Mucosa of descending colon (tissue), 3 donors: ENCODE measurements at regions not wholly inside any gene's neighbourhood (a gene's known extent, or its start where the extent isn't known, plus 50 kb on each side); places are given as distances from the start of the nearest gene placed in this dataset.

Experiments used
- ATAC-seq: fragments of 200-7000 bp; cut with Tn5 transposase; one replicate; pipeline ENCODE4 v1.9.1; 2020; ENCODE audit warnings: mild to moderate bottlenecking, moderate library complexity
- DNase-seq, 3 donors: peaks; one replicate each; pipeline ENCODE4 v3.0.0-alpha.2; 2020
- H3K36me3 ChIP-seq: fragments of 200-600 bp; one replicate; pipeline ENCODE4 v1.8.0; 2021; ENCODE audit warnings: low read depth, mild to moderate bottlenecking
- H3K4me1 ChIP-seq: fragments of 200-600 bp; one replicate; pipeline ENCODE4 v1.8.0; 2021; ENCODE audit warnings: low read depth, mild to moderate bottlenecking
- H3K4me3 ChIP-seq: fragments of 200-600 bp; one replicate; pipeline ENCODE4 v1.8.0; 2021; ENCODE audit warnings: mild to moderate bottlenecking
- H3K9me3 ChIP-seq: fragments of 200-600 bp; one replicate; pipeline ENCODE4 v1.8.0; 2021; ENCODE audit warnings: mild to moderate bottlenecking
- intact Hi-C, 2 donors: fragments of 100-400 bp; cut with DNase I in 1 of 2; cut with micrococcal nuclease in 1 of 2; formaldehyde crosslinking; loops; one replicate each; pipeline versions ENCODE4 v1.11.0 to v1.11.1; 2022; cut with DNase I, micrococcal nuclease
- TF ChIP-seq, protein P1 (sequence below): fragments of 200-600 bp; IDR thresholded peaks from one replicate; pipeline ENCODE4 v1.8.0; 2022; ENCODE audit warnings: antibody characterized with exemption, mild to moderate bottlenecking
- donor health status: DM: no; HTN: no; CAD: no; lungs with moderate emphysema.
- donor health status: DM: no; HTN: no; CAD: no.
- donor health status: DM: no; HTN: yes; CAD: no.

DNA sequence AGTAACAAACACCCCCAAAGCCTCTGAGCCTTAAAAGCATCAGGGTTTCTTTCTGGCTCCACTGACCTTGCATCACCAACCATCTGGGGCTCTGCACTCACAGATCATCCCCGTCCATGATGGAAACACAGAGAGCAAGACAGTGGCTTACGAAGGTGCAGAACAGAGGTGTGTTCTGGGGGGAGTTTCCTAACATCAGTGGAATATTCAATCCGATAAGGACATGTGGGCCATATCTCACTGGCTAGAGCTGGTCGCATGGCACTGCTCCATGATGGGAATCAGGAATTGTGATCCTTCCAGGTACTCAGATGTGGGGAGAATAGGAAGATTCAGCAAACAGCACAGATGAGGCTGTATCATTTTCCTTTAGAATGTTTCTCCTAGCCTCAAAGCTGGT, 457.2 kb downstream of the IRS2 start:
- no peak overlapping the region for H3K4me3 ChIP-seq
- TF ChIP-seq, protein P1, sequence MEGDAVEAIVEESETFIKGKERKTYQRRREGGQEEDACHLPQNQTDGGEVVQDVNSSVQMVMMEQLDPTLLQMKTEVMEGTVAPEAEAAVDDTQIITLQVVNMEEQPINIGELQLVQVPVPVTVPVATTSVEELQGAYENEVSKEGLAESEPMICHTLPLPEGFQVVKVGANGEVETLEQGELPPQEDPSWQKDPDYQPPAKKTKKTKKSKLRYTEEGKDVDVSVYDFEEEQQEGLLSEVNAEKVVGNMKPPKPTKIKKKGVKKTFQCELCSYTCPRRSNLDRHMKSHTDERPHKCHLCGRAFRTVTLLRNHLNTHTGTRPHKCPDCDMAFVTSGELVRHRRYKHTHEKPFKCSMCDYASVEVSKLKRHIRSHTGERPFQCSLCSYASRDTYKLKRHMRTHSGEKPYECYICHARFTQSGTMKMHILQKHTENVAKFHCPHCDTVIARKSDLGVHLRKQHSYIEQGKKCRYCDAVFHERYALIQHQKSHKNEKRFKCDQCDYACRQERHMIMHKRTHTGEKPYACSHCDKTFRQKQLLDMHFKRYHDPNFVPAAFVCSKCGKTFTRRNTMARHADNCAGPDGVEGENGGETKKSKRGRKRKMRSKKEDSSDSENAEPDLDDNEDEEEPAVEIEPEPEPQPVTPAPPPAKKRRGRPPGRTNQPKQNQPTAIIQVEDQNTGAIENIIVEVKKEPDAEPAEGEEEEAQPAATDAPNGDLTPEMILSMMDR: no peak
- ATAC-seq: no peak
- peaks cover 7% of the 10 kb centered on the region for H3K4me1 ChIP-seq
- DNase-seq: no peak
- no peaks in the 10 kb centered on the region for H3K36me3 ChIP-seq
- H3K9me3 ChIP-seq: no peaks in the 10 kb centered on the region
- intact Hi-C loops: no loop called here

DNA sequence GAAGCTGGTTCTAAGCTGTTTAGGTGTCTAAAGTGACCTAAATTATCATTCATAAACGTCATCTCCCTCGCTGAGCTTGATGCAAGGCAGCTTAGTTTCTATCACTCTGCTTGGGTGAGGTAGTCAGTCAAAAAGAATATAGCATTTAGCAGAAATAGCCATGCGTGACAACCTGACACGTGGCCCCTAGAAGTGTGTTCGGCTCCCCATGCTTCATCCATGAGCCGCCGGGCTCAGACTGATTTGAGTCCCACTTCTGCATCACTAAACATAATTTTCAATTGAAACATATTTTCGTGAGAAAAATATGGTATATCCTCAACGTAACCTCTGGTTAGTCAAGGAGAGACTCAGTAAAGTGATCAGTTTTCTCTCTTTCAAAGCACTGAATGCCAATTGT, 459.8 kb downstream of the IRS2 start:
- Histone ChIP-seq H3K4me3 (no peak overlapping the region), H3K4me1 (no peaks in the 10 kb centered on the region), H3K36me3 (no peaks in the 10 kb centered on the region), H3K9me3 (no peaks in the 10 kb centered on the region)
- intact Hi-C loops: no loop called here
- TF ChIP-seq, protein P1: no peak
- DNase-seq (no peak), ATAC-seq (no peak)

DNA sequence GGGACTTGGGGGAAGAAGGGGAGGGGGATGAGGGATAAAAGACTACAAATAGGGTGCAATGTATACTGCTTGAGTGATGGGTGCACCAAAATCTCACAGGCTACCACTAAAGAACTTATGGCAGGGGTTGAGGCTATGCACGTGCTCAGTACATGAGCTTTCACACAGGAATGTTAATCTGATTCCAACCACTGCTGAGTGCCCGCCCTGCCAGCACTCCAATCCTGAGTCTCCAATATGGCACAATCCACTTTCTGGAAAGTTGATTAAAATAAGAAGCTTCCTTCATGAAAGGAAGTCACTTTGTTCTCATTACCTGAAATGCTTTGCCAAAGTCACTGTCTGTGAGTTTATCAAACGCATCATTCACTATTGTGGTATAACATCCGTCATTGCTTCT, 463.0 kb downstream of the IRS2 start:
- DNase-seq: no peak
- no peaks in the 10 kb centered on the region for H3K9me3 ChIP-seq

DNA sequence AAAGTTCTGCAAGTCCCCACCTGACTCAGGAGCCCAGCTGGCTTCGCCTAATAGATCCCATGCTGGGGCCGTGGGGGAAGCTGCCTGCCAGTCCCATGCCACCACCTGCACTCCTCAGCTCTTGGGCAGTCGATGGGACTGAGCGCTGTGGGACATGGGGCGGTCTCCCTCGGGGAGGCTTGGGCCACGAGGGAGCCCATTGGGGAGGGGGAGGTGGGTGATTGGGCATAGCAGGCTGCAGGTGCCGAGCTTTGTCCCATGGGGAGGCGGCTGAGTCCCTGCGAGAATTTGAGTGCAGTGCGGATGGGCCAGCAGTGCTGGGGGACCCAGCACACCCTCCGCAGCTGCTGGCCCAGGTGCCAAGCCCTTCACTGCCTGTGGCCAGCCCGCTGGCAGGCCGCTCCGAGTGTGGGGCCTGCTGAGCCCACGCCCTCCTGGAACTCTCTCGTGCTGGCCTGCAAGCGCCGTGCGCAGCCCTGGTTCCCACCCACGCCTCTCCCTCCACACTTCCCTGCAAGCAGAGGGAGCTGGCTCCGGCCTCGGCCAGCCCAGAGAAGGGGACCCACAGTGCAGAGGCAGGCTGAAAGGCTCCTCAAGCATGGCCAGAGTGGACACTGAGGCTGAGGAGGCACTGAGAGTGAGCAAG, 467.3 kb downstream of the IRS2 start:
- H3K36me3 ChIP-seq: no peaks in the 10 kb centered on the region
- TF ChIP-seq, protein P1: no peak
- H3K9me3 ChIP-seq: no peaks in the 10 kb centered on the region
- no peaks in the 10 kb centered on the region for H3K4me1 ChIP-seq
- intact Hi-C loops: no loop called here
- no peak for ATAC-seq
- no peak overlapping the region for H3K4me3 ChIP-seq
- no peak for DNase-seq

More for the DNA sequence above, 463.0 kb downstream of the IRS2 start:
- intact Hi-C loops: no loop called here
- no peak for ATAC-seq
- TF ChIP-seq, protein P1: no peak
- H3K4me1 ChIP-seq: no peaks in the 10 kb centered on the region
- H3K36me3 ChIP-seq: no peaks in the 10 kb centered on the region
- no peak overlapping the region for H3K4me3 ChIP-seq

DNA sequence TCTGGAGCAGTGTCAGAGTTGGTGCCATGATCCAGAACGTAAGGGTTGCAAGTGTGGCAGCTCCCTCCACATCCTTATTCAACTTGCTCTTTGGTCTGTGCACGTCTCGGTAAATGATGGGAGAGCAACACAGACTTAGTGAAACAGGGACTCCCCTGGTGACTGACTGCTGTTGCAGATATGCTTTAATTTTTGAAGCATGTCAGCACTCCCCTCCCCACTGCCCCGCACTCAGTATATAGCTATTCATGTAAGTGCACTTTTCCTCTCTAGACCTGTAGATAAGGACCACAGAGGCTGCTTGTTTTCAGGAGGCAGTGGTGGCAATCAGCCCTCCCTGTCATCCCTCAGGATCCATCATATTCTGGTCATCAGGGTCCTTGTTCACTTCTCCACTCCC, 470.9 kb downstream of the IRS2 start:
- H3K4me3 ChIP-seq: no peak overlapping the region
- no peak for ATAC-seq
- no peaks in the 10 kb centered on the region for H3K4me1 ChIP-seq
- no peak for DNase-seq
- no peaks in the 10 kb centered on the region for H3K36me3 ChIP-seq
- TF ChIP-seq, protein P1: no peak
- no peaks in the 10 kb centered on the region for H3K9me3 ChIP-seq
- intact Hi-C loops: no loop called here

DNA sequence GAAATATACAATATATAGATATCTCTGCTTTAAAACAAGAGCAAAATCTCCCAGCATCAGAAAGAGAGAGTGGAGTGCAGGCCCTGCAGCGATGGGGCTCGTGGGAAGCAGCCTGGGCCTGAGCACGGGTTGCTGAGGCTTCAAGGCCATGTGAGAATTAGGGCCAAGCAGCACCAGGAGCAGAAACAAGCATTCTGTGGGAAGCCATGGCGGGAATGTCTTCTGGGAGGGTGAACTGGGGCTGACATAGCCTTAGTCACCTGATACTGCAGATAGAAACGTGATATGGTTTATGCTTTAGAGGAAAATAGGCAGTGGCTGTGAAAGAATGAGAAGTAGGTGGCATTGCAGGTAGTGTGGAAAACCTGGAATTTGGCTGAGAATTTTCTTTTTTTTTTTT, 472.3 kb downstream of the IRS2 start:
- ATAC-seq (no peak), DNase-seq (no peak)
- TF ChIP-seq, protein P1: no peak
- no peaks in the 10 kb centered on the region for H3K36me3 ChIP-seq
- H3K4me1 ChIP-seq: no peaks in the 10 kb centered on the region
- H3K9me3 ChIP-seq: no peaks in the 10 kb centered on the region
- H3K4me3 ChIP-seq: no peak overlapping the region
- intact Hi-C loops: no loop called here
